SK-N-SH (cell line): ENCODE measurements at regions not wholly inside any gene's neighbourhood (a gene's known extent, or its start where the extent isn't known, plus 50 kb on each side); places are given as distances from the start of the nearest gene placed in this dataset.

Source experiments
- CTCF ChIA-PET: fragments of 300-600, 350-600 bp; formaldehyde crosslinking; extraction: SDS; loops from one replicate; lab custom pipeline; 2021; lab: Yijun Ruan, JAX
- POLR2A ChIA-PET: fragments of 350-600 bp; sonication (Branson Sonifier 250); formaldehyde crosslinking; extraction: SDS; loops from one replicate; lab custom pipeline; 2020; ENCODE audit warnings: antibody characterized with exemption, inconsistent platforms; lab: Yijun Ruan, JAX
- DNase-seq: peaks from one replicate; pipeline ENCODE4 v3.0.0; 2012
- H2AFZ ChIP-seq: fragments of 200-600 bp; sonication (generic); 2 replicates; pipeline ENCODE4 v1.8.1; 2016; ENCODE audit warnings: antibody characterized with exemption, mild to moderate bottlenecking, low read depth
- H3F3A ChIP-seq: fragments of 200-600 bp; sonication (generic); replicated peaks from 2 replicates; pipeline ENCODE3; 2016; ENCODE audit warnings: antibody characterized with exemption, mild to moderate bottlenecking; ENCODE audit not compliant: insufficient read depth
- H3K27ac ChIP-seq, 2 experiments: fragments of 200-500 bp in 1 of 2; fragments of 200-600 bp in 1 of 2; sonication (Bioruptor generic) in 1 of 2; sonication (generic), shearing (Covaris generic) in 1 of 2; 2 replicates each; pipeline versions ENCODE4 v1.5.1 to v1.6.1; 2014 to 2016; ENCODE audit warnings: low read depth in 2 of 2, inconsistent platforms in 1 of 2, low read length in 1 of 2, mild to moderate bottlenecking in 1 of 2, mixed read lengths in 1 of 2
- H3K27me3 ChIP-seq: fragments of 200-600 bp; sonication (generic), shearing (Covaris generic); 2 replicates; pipeline ENCODE4 v1.6.1; 2016; ENCODE audit warnings: mixed run types; ENCODE audit not compliant: insufficient read depth
- H3K36me3 ChIP-seq, 2 experiments: fragments of 200-500 bp in 1 of 2; fragments of 200-600 bp in 1 of 2; sonication (Bioruptor generic) in 1 of 2; sonication (generic) in 1 of 2; replicated peaks in 1 of 2; 2 replicates each; pipeline versions ENCODE3 to v1.5.1; 2014 to 2016; ENCODE audit warnings: low read length in 1 of 2, mild to moderate bottlenecking in 1 of 2; ENCODE audit not compliant: insufficient read depth in 2 of 2, control insufficient read depth in 1 of 2
- H3K4me1 ChIP-seq, 2 experiments: fragments of 200-500 bp in 1 of 2; fragments of 200-600 bp in 1 of 2; sonication (Bioruptor generic) in 1 of 2; sonication (generic), shearing (Covaris generic) in 1 of 2; 2 replicates each; pipeline versions ENCODE4 v1.5.1 to v1.6.1; 2014 to 2016; ENCODE audit warnings: low read depth in 1 of 2, low read length in 1 of 2, mixed run types in 1 of 2; ENCODE audit not compliant: insufficient read depth in 2 of 2, control insufficient read depth in 1 of 2
- H3K4me2 ChIP-seq: fragments of 200-600 bp; sonication (generic), shearing (Covaris generic); 2 replicates; pipeline ENCODE4 v1.6.1; 2017; ENCODE audit warnings: mixed run types
- H3K4me3 ChIP-seq, 2 experiments: fragments of 200-500 bp in 1 of 2; fragments of 200-600 bp in 1 of 2; sonication (Bioruptor generic) in 1 of 2; sonication (generic), shearing (Covaris generic) in 1 of 2; 2 replicates each; pipeline versions ENCODE4 v1.5.1 to v1.8.1; 2014 to 2016; ENCODE audit warnings: low read depth in 2 of 2, inconsistent platforms in 1 of 2, low read length in 1 of 2, mild to moderate bottlenecking in 1 of 2, mixed read lengths in 1 of 2, moderate library complexity in 1 of 2
- H3K79me2 ChIP-seq: fragments of 200-600 bp; sonication (generic); 2 replicates; pipeline ENCODE4 v1.8.1; 2017; ENCODE audit warnings: mild to moderate bottlenecking; ENCODE audit not compliant: insufficient read depth
- H3K9ac ChIP-seq: fragments of 200-600 bp; sonication (generic); 2 replicates; pipeline ENCODE4 v1.6.1; 2017; ENCODE audit warnings: mixed run types
- H3K9me2 ChIP-seq: fragments of 200-600 bp; sonication (generic); 2 replicates; pipeline ENCODE4 v1.6.1; 2017; ENCODE audit warnings: mixed run types
- H3K9me3 ChIP-seq: fragments of 200-600 bp; sonication (generic); 2 replicates; pipeline ENCODE4 v1.6.1; 2017; ENCODE audit warnings: mixed run types, mild to moderate bottlenecking, moderate library complexity
- H4K20me1 ChIP-seq: fragments of 200-600 bp; sonication (generic); 2 replicates; pipeline ENCODE4 v1.6.1; 2017; ENCODE audit warnings: mild to moderate bottlenecking, mixed run types; ENCODE audit not compliant: insufficient read depth
- CTCF ChIP-seq: fragments of 200-600 bp; sonication (generic); IDR thresholded peaks from 2 replicates; pipeline ENCODE4 v1.6.1; 2017; ENCODE audit warnings: antibody characterized with exemption, mild to moderate bottlenecking, moderate library complexity
- ELF1 ChIP-seq: IDR thresholded peaks from 2 replicates; pipeline ENCODE4 v1.4.0; 2012
- EZH2phosphoT487 ChIP-seq: fragments of 200-600 bp; sonication (generic); IDR thresholded peaks from 2 replicates; pipeline ENCODE4 v1.6.1; 2017; ENCODE audit warnings: low read depth, mixed run types, mild to moderate bottlenecking, antibody characterized with exemption, moderate library complexity, borderline replicate concordance
- FOXM1 ChIP-seq: IDR thresholded peaks from 2 replicates; pipeline ENCODE4 v1.4.0; 2012; ENCODE audit warnings: low read depth, mild to moderate bottlenecking
- GABPA ChIP-seq: IDR thresholded peaks from 2 replicates; pipeline ENCODE4 v1.4.0; 2012; ENCODE audit warnings: low read depth, mild to moderate bottlenecking
- GATA2 ChIP-seq: sonication (generic); formaldehyde crosslinking; IDR thresholded peaks from 2 replicates; pipeline ENCODE4 v1.5.0; 2020; ENCODE audit warnings: mild to moderate bottlenecking, missing genetic modification reagents
- IRF3 ChIP-seq: fragments of 150-350 bp; IDR thresholded peaks from 2 replicates; pipeline ENCODE4 v1.6.1; 2016; ENCODE audit warnings: mild to moderate bottlenecking, low read depth, low read length
- MEF2A ChIP-seq: IDR thresholded peaks from 2 replicates; pipeline ENCODE4 v1.4.0; 2012; ENCODE audit warnings: low read depth, borderline replicate concordance
- NFIC ChIP-seq: IDR thresholded peaks from 2 replicates; pipeline ENCODE4 v1.4.0; 2012; ENCODE audit warnings: borderline replicate concordance
- PBX3 ChIP-seq: IDR thresholded peaks from 2 replicates; pipeline ENCODE4; 2012
- POLR2AphosphoS5 ChIP-seq: IDR thresholded peaks from 2 replicates; pipeline ENCODE4 v1.6.1; 2012; ENCODE audit warnings: low read depth, low read length
- RCOR1 ChIP-seq: fragments of 150-350 bp; IDR thresholded peaks from 2 replicates; pipeline ENCODE4 v1.6.1; 2017; ENCODE audit warnings: antibody characterized with exemption, low read length
- RFX5 ChIP-seq: IDR thresholded peaks from 2 replicates; pipeline ENCODE4 v1.6.1; 2012; ENCODE audit warnings: mild to moderate bottlenecking, improper control_type of control experiment, low read length
- RXRA ChIP-seq: IDR thresholded peaks from 2 replicates; pipeline ENCODE4 v1.4.0; 2012; ENCODE audit warnings: low read depth, mild to moderate bottlenecking, borderline replicate concordance
- SIN3A ChIP-seq: IDR thresholded peaks from 2 replicates; pipeline ENCODE4 v1.6.1; 2012; ENCODE audit warnings: low read depth, mild to moderate bottlenecking, low read length, moderate library complexity, borderline replicate concordance
- TAF1 ChIP-seq: IDR thresholded peaks from 2 replicates; pipeline ENCODE4 v1.6.1; 2012; ENCODE audit warnings: low read depth, mild to moderate bottlenecking, low read length, moderate library complexity, borderline replicate concordance
- TCF12 ChIP-seq: IDR thresholded peaks from 2 replicates; pipeline ENCODE4 v1.4.0; 2012
- TEAD4 ChIP-seq: IDR thresholded peaks from 2 replicates; pipeline ENCODE4 v1.4.0; 2012; ENCODE audit warnings: mild to moderate bottlenecking, borderline replicate concordance; ENCODE audit not compliant: insufficient read depth
- WGBS: methylation state at CpG from one replicate; pipeline ENCODE4 v1.1.6; 2017; ENCODE audit warnings: low lambda C conversion rate; 5-methylcytosine and 5-hydroxymethylcytosine counted together
- TF ChIP-seq, protein P1 (sequence below): IDR thresholded peaks from 2 replicates; pipeline ENCODE4 v1.4.0; 2012; ENCODE audit warnings: low read depth
- TF ChIP-seq, protein P2 (sequence below): IDR thresholded peaks from 2 replicates; pipeline ENCODE4 v1.4.0; 2012; ENCODE audit warnings: low read depth, borderline replicate concordance

- peaks cover 0 to 3% of the 10 kb centered on the region in 2 experiments; a peak in 2 of 4 replicates for H3K4me1 ChIP-seq
Measured at GRCh38 chr15:99502182-99502581, 63.6 kb upstream of the MEF2A start.

DNA sequence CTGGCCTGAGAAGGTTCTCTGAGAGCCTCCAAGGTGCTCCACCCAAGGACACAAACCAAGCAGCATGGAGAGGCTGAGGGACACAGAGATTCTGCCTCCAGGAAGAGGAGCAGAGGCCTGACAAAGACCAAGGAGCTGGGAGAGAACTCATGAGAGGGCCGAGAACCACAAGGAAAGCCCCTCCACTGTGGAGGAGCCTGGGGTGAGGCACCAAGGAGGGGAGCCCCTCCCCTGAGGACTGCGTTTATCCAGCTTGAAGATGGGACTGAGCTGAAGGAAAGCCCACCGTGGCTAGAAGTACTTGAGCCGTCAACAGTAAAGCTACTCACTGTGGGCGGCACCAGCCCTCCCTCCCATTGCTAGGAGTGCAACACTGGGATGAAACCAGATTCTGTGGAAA, 63.1 kb upstream of the MEF2A start:
- H3K4me3 ChIP-seq, result no peak overlapping the region
- H3K9me3 ChIP-seq, result no peaks in the 10 kb centered on the region
- H3K27me3 ChIP-seq, result no peaks in the 10 kb centered on the region
- no peak for DNase-seq
- H3K27ac ChIP-seq, result no peak overlapping the region
- H2AFZ ChIP-seq, result no peak overlapping the region
- H3K9me2 ChIP-seq, result no peaks in the 10 kb centered on the region
- WGBS, result 95% methylated on average over 5 of the region's 5 CpGs
- peaks cover 0 to 8% of the 10 kb centered on the region in 2 experiments; a peak in 2 of 4 replicates for H3K4me1 ChIP-seq
- ChIA-PET POLR2A (no interaction called here), CTCF (interaction anchor here (2.9 kb wide), 1 partner anchor 202 kb away, joined by 8 read pairs; no protein-coding TSS in a partner anchor)
- H3F3A ChIP-seq, result no peaks in the 10 kb centered on the region
- H3K36me3 ChIP-seq, result no peaks in the 10 kb centered on the region
- no peaks in the 10 kb centered on the region for H4K20me1 ChIP-seq
- no peak overlapping the region for H3K9ac ChIP-seq
- H3K79me2 ChIP-seq, result no peaks in the 10 kb centered on the region
- H3K4me2 ChIP-seq, result no peak overlapping the region
- TF ChIP-seq CTCF (no peak), TCF12 (no peak), TEAD4 (no peak), FOXM1 (no peak), RXRA (no peak), RCOR1 (no peak), SIN3A (no peak), POLR2AphosphoS5 (no peak), IRF3 (no peak), ELF1 (no peak)
- TF ChIP-seq, protein P1, sequence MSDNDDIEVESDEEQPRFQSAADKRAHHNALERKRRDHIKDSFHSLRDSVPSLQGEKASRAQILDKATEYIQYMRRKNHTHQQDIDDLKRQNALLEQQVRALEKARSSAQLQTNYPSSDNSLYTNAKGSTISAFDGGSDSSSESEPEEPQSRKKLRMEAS, result no peak

More at GRCh38 chr15:99502182-99502581, 63.6 kb upstream of the MEF2A start:
- no peak for DNase-seq
- TF ChIP-seq ELF1, result no peak
- no peak for TF ChIP-seq EZH2phosphoT487
- no peak for TF ChIP-seq RXRA
- no peak for TF ChIP-seq POLR2AphosphoS5
- TF ChIP-seq MEF2A, result no peak
- TF ChIP-seq GABPA, result no peak
- TF ChIP-seq, protein P2, sequence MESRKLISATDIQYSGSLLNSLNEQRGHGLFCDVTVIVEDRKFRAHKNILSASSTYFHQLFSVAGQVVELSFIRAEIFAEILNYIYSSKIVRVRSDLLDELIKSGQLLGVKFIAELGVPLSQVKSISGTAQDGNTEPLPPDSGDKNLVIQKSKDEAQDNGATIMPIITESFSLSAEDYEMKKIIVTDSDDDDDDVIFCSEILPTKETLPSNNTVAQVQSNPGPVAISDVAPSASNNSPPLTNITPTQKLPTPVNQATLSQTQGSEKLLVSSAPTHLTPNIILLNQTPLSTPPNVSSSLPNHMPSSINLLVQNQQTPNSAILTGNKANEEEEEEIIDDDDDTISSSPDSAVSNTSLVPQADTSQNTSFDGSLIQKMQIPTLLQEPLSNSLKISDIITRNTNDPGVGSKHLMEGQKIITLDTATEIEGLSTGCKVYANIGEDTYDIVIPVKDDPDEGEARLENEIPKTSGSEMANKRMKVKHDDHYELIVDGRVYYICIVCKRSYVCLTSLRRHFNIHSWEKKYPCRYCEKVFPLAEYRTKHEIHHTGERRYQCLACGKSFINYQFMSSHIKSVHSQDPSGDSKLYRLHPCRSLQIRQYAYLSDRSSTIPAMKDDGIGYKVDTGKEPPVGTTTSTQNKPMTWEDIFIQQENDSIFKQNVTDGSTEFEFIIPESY, result no peak
- TF ChIP-seq RCOR1, result no peak
- TF ChIP-seq GATA2 (CRISPR knock-in tag), result no peak
- no peak for TF ChIP-seq PBX3
- TF ChIP-seq, protein P1, result no peak
- no peak for TF ChIP-seq NFIC
- no peak for TF ChIP-seq RFX5
- TF ChIP-seq TAF1, result no peak
- no peak for TF ChIP-seq FOXM1
- CTCF ChIA-PET, result interaction anchor here (2.9 kb wide), 1 partner anchor 202 kb away, joined by 8 read pairs; no protein-coding TSS in a partner anchor
- no peak overlapping the region for H2AFZ ChIP-seq
- no peaks in the 10 kb centered on the region for H3K9me2 ChIP-seq
- POLR2A ChIA-PET, result no interaction called here
- WGBS, result 93% methylated on average over 3 of the region's 4 CpGs
- no peaks in the 10 kb centered on the region for H3K27me3 ChIP-seq
- no peaks in the 10 kb centered on the region for H4K20me1 ChIP-seq
- H3K9me3 ChIP-seq, result no peaks in the 10 kb centered on the region
- H3K9ac ChIP-seq, result no peak overlapping the region
- no peak overlapping the region for H3K4me2 ChIP-seq
- no peaks in the 10 kb centered on the region for H3K79me2 ChIP-seq
- no peaks in the 10 kb centered on the region for H3F3A ChIP-seq
- no peaks in the 10 kb centered on the region for H3K36me3 ChIP-seq
- H3K27ac ChIP-seq, result no peak overlapping the region
- no peak overlapping the region for H3K4me3 ChIP-seq
